ENCODE measurements at regions not wholly inside any gene's neighbourhood (a gene's known extent, or its start where the extent isn't known, plus 50 kb on each side); places are given as distances from the start of the nearest gene placed in this dataset.

DNA sequence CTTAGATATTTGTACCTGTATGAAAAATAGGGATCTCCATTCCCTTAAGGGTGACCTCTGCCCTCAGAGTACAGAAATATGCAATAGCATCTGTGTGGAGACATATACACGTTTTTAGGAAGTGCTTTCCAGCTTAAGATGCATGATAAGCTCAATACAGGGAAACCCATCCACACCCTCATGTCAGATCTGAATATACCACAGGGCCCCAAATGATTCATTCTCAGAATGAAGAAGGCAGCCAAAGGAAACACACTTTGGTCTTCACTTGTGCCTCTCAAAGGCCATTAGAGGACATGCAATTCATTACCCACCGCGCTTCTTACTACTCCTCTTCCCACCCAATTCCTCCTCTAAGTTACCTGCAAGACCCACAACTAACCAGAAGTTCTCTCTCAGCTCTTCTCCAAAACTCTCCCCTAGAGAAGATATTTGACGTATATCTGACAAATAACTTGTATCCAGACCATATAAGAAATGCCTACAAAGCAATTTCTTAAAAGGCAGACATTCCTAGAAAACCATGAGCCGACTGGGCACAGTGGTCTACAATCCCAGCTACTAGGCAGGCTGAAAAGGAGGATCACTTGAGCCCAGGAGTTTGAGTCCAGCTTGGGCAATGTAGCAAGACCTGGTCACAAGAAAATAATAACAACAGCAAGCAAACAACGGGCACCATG is 103.0 kb downstream of the OAT start:
- Histone ChIP-seq H3K9me3 (ENCODE audit: control insufficient read depth, low read length) (no peaks in the 10 kb centered on the region), H3K4me1 (ENCODE audit: control insufficient read depth, insufficient read depth, low read length) (no peaks in the 10 kb centered on the region), H3K4me3 (ENCODE audit: low read length) (no peak overlapping the region), H3K27ac (ENCODE audit: low read length) (no peak overlapping the region), H3K27me3 (ENCODE audit: control insufficient read depth, insufficient read depth) (no peaks in the 10 kb centered on the region)
- WGBS = 63% methylated on average over 6 of the region's 6 CpGs
- DNase-seq = no peak
- no peak for ATAC-seq
- intact Hi-C loops (cut with DNase I) = no loop called here

GRCh38 chr10:124313374-124313773 is 105.3 kb downstream of the OAT start:
- WGBS = 90% methylated on average over 4 of the region's 4 CpGs
- ATAC-seq (no peak), DNase-seq (no peak)
- no peaks in the 10 kb centered on the region for H3K27me3 ChIP-seq (ENCODE audit: control insufficient read depth, insufficient read depth)
- intact Hi-C loops (cut with DNase I) = no loop called here
- no peak overlapping the region for H3K4me3 ChIP-seq (ENCODE audit: low read length)
- H3K4me1 ChIP-seq (ENCODE audit: control insufficient read depth, insufficient read depth, low read length) = no peaks in the 10 kb centered on the region
- H3K9me3 ChIP-seq (ENCODE audit: control insufficient read depth, low read length) = no peaks in the 10 kb centered on the region
- H3K27ac ChIP-seq (ENCODE audit: low read length) = no peak overlapping the region

GRCh38 chr10:124308811-124309210 is 109.9 kb downstream of the OAT start:
- Histone ChIP-seq H3K4me1 (ENCODE audit: control insufficient read depth, insufficient read depth, low read length) (no peaks in the 10 kb centered on the region), H3K4me3 (ENCODE audit: low read length) (no peak overlapping the region), H3K27me3 (ENCODE audit: control insufficient read depth, insufficient read depth) (no peaks in the 10 kb centered on the region), H3K27ac (ENCODE audit: low read length) (no peak overlapping the region), H3K9me3 (ENCODE audit: control insufficient read depth, low read length) (no peaks in the 10 kb centered on the region)
- ATAC-seq (no peak), DNase-seq (no peak)
- intact Hi-C loops (cut with DNase I) = no loop called here
- 90% methylated on average over 7 of the region's 7 CpGs for WGBS

GRCh38 chr10:124308056-124308645 is 110.6 kb downstream of the OAT start:
- intact Hi-C loops (cut with DNase I) = no loop called here
- ATAC-seq = no peak

GRCh38 chr10:124307591-124307990 is 111.1 kb downstream of the OAT start:
- Histone ChIP-seq H3K4me3 (ENCODE audit: low read length) (no peak overlapping the region), H3K9me3 (ENCODE audit: control insufficient read depth, low read length) (no peaks in the 10 kb centered on the region), H3K4me1 (ENCODE audit: control insufficient read depth, insufficient read depth, low read length) (no peaks in the 10 kb centered on the region), H3K27me3 (ENCODE audit: control insufficient read depth, insufficient read depth) (no peaks in the 10 kb centered on the region), H3K27ac (ENCODE audit: low read length) (no peak overlapping the region)
- ATAC-seq = no peak
- WGBS = 84% methylated on average over 17 of the region's 17 CpGs
- intact Hi-C loops (cut with DNase I) = no loop called here
- DNase-seq = no peak

More at GRCh38 chr10:124308056-124308645, 110.6 kb downstream of the OAT start:
- no peak overlapping the region for H3K4me3 ChIP-seq (ENCODE audit: low read length)
- no peaks in the 10 kb centered on the region for H3K27me3 ChIP-seq (ENCODE audit: control insufficient read depth, insufficient read depth)
- no peaks in the 10 kb centered on the region for H3K4me1 ChIP-seq (ENCODE audit: control insufficient read depth, insufficient read depth, low read length)
- no peaks in the 10 kb centered on the region for H3K9me3 ChIP-seq (ENCODE audit: control insufficient read depth, low read length)
- H3K27ac ChIP-seq (ENCODE audit: low read length) = no peak overlapping the region
- DNase-seq = no peak
- 85% methylated on average over 16 of the region's 16 CpGs for WGBS

GRCh38 chr10:124306922-124307371 is 111.8 kb downstream of the OAT start:
- no peak overlapping the region for H3K4me3 ChIP-seq (ENCODE audit: low read length)
- ATAC-seq (peak; percentile 45 to 61), DNase-seq (no peak)
- intact Hi-C loops (cut with DNase I) = no loop called here
- H3K9me3 ChIP-seq (ENCODE audit: control insufficient read depth, low read length) = no peaks in the 10 kb centered on the region
- 68% methylated on average over 4 of the region's 4 CpGs for WGBS
- no peaks in the 10 kb centered on the region for H3K4me1 ChIP-seq (ENCODE audit: control insufficient read depth, insufficient read depth, low read length)
- no peaks in the 10 kb centered on the region for H3K27me3 ChIP-seq (ENCODE audit: control insufficient read depth, insufficient read depth)
- H3K27ac ChIP-seq (ENCODE audit: low read length) = no peak overlapping the region

DNA sequence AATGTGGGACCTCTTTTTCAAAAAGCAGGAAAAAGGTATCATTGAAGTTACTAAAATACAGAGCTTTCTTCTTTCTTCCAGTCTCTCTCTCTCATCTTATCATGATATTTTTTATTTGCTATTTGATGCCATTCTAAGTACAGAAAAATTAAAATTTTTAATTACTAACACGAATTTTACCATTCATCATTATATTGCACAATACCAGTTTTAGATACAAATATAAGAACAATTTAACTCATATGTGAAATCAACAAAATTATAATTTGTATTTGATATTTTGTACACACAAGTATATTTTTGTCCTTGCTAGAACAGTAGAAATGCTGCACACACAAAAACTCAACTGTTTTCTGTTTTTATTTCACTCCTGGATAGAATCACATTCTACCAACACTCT is 112.2 kb downstream of the OAT start:
- no peaks in the 10 kb centered on the region for H3K9me3 ChIP-seq (ENCODE audit: control insufficient read depth, low read length)
- WGBS = 37% methylated on average over 1 of the region's 1 CpG
- intact Hi-C loops (cut with DNase I) = no loop called here
- ATAC-seq (no peak), DNase-seq (no peak)
- H3K27ac ChIP-seq (ENCODE audit: low read length) = no peak overlapping the region
- H3K4me1 ChIP-seq (ENCODE audit: control insufficient read depth, insufficient read depth, low read length) = no peaks in the 10 kb centered on the region
- no peaks in the 10 kb centered on the region for H3K27me3 ChIP-seq (ENCODE audit: control insufficient read depth, insufficient read depth)
- H3K4me3 ChIP-seq (ENCODE audit: low read length) = no peak overlapping the region

GRCh38 chr10:124305984-124306383 is 112.7 kb downstream of the OAT start:
- 84% methylated on average over 1 of the region's 1 CpG for WGBS
- Histone ChIP-seq H3K27ac (ENCODE audit: low read length) (no peak overlapping the region), H3K4me1 (ENCODE audit: control insufficient read depth, insufficient read depth, low read length) (no peaks in the 10 kb centered on the region), H3K27me3 (ENCODE audit: control insufficient read depth, insufficient read depth) (no peaks in the 10 kb centered on the region), H3K9me3 (ENCODE audit: control insufficient read depth, low read length) (no peaks in the 10 kb centered on the region), H3K4me3 (ENCODE audit: low read length) (no peak overlapping the region)
- DNase-seq (no peak), ATAC-seq (no peak)
- intact Hi-C loops (cut with DNase I) = no loop called here

- intact Hi-C loops (cut with DNase I) = no loop called here
- 74% methylated on average over 3 of the region's 3 CpGs for WGBS
- Histone ChIP-seq H3K4me1 (ENCODE audit: control insufficient read depth, insufficient read depth, low read length) (no peaks in the 10 kb centered on the region), H3K27me3 (ENCODE audit: control insufficient read depth, insufficient read depth) (no peaks in the 10 kb centered on the region), H3K9me3 (ENCODE audit: control insufficient read depth, low read length) (no peaks in the 10 kb centered on the region), H3K27ac (ENCODE audit: low read length) (no peak overlapping the region), H3K4me3 (ENCODE audit: low read length) (no peak overlapping the region)
- ATAC-seq = no peak
- DNase-seq = no peak
Measured at GRCh38 chr10:124305131-124305530, 113.6 kb downstream of the OAT start.

- no peak for DNase-seq
- 96% methylated on average over 6 of the region's 6 CpGs for WGBS
- intact Hi-C loops (cut with DNase I) = no loop called here
Measured at GRCh38 chr10:124303662-124304418, 114.9 kb downstream of the OAT start.

DNA sequence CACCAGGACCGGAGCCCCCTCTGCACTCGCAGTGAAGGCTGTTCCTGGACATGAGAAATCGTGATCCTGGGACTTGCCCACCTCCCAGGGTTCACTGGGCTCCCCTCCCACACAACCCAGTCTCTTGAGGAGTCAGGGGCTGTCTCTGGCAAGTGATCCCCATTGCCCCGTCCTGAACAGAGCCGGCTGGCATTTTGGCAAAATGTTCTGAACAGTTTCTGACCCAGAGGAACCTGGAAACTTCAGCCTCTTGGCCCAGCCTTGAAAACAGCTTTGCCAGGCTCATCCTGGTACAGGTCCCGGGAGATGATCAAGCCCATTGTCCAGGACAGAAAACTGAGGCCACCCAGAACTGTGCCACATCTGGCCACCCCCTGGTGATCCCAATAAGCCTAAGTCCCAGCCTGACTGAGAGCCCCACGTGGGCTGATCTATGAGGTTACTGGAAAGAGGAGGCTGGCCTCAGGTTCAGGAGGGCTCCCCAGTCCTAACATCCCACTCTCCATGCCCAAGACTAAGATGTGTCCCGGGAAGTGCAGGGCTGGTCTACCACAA is 115.7 kb downstream of the OAT start:
- ATAC-seq = no peak

More at GRCh38 chr10:124303662-124304418, 114.9 kb downstream of the OAT start:
- H3K27me3 ChIP-seq (ENCODE audit: control insufficient read depth, insufficient read depth) = no peaks in the 10 kb centered on the region
- no peak overlapping the region for H3K4me3 ChIP-seq (ENCODE audit: low read length)
- H3K4me1 ChIP-seq (ENCODE audit: control insufficient read depth, insufficient read depth, low read length) = no peaks in the 10 kb centered on the region
- no peak for ATAC-seq
- H3K27ac ChIP-seq (ENCODE audit: low read length) = no peak overlapping the region
- H3K9me3 ChIP-seq (ENCODE audit: control insufficient read depth, low read length) = no peaks in the 10 kb centered on the region

More for the DNA sequence above, 115.7 kb downstream of the OAT start:
- DNase-seq = no peak
- H3K4me1 ChIP-seq (ENCODE audit: control insufficient read depth, insufficient read depth, low read length) = no peaks in the 10 kb centered on the region
- no peaks in the 10 kb centered on the region for H3K9me3 ChIP-seq (ENCODE audit: control insufficient read depth, low read length)
- no peak overlapping the region for H3K4me3 ChIP-seq (ENCODE audit: low read length)
- intact Hi-C loops (cut with DNase I) = no loop called here
- H3K27ac ChIP-seq (ENCODE audit: low read length) = no peak overlapping the region
- WGBS = 77% methylated on average over 8 of the region's 8 CpGs
- H3K27me3 ChIP-seq (ENCODE audit: control insufficient read depth, insufficient read depth) = no peaks in the 10 kb centered on the region
